ENCODE measurements at regions not wholly inside any gene's neighbourhood (a gene's known extent, or its start where the extent isn't known, plus 50 kb on each side); places are given as distances from the start of the nearest gene placed in this dataset.
"Not testable (repeated sequence)": the region's sequence is repeated elsewhere in the genome, so short reads cannot be mapped to it uniquely, and the experiment has no call there.

DNA sequence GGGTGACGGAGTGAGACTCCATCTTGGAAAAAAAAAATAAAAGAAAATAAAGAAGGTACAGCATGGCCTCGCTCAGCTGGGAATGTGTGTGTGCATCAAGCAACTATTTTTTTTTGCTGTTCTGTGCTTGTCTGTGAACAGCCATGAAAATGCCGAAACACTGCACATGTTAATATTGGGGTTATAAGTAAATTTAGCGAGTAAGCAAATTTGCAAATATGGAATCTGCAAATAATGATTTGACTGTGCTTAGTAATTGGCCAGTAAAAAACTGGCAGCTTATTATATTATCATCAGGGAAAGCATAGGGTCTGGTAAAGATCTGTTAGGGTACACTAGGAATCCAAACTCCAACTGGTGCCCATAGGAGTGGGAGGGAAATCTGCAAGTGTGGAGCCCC lies 278.1 kb upstream of the KLF4 start:
- Histone ChIP-seq H3K9me3 (ENCODE audit: insufficient read depth, low read depth, low read length) (no peaks in the 10 kb centered on the region), H3K4me2 (ENCODE audit: low read depth, low read length, poor library complexity, severe bottlenecking) (no peak overlapping the region), H3K4me1 (ENCODE audit: insufficient read depth, low read length, poor library complexity, severe bottlenecking) (no peaks in the 10 kb centered on the region), H3F3A (ENCODE audit: low read depth) (no peaks in the 10 kb centered on the region), H4K20me1 (ENCODE audit: insufficient read depth, low read length, poor library complexity, severe bottlenecking) (no peaks in the 10 kb centered on the region), H3K4me3 (ENCODE audit: low read length, poor library complexity, severe bottlenecking) (no peak overlapping the region), H2AFZ (ENCODE audit: low read length) (no peak overlapping the region), H3K9ac (ENCODE audit: low read depth, low read length, poor library complexity, severe bottlenecking) (no peak overlapping the region), H3K27me3 (ENCODE audit: insufficient read depth, low read length, poor library complexity, severe bottlenecking) (no peaks in the 10 kb centered on the region), H3K9me2 (replicated peaks; ENCODE audit: low read depth, low read length) (no peaks in the 10 kb centered on the region), H3K36me3 (ENCODE audit: insufficient read depth, low read length) (no peaks in the 10 kb centered on the region), H3K79me2 (ENCODE audit: insufficient read depth, low read length) (no peaks in the 10 kb centered on the region)
- TF ChIP-seq, protein P1, sequence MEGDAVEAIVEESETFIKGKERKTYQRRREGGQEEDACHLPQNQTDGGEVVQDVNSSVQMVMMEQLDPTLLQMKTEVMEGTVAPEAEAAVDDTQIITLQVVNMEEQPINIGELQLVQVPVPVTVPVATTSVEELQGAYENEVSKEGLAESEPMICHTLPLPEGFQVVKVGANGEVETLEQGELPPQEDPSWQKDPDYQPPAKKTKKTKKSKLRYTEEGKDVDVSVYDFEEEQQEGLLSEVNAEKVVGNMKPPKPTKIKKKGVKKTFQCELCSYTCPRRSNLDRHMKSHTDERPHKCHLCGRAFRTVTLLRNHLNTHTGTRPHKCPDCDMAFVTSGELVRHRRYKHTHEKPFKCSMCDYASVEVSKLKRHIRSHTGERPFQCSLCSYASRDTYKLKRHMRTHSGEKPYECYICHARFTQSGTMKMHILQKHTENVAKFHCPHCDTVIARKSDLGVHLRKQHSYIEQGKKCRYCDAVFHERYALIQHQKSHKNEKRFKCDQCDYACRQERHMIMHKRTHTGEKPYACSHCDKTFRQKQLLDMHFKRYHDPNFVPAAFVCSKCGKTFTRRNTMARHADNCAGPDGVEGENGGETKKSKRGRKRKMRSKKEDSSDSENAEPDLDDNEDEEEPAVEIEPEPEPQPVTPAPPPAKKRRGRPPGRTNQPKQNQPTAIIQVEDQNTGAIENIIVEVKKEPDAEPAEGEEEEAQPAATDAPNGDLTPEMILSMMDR (conservative IDR thresholded peaks at IDR 0.05; ENCODE audit: low read length) = no peak
- TF ChIP-seq EZH2phosphoT487 (IDR thresholded peaks at IDR 0.05; ENCODE audit: borderline replicate concordance) = no peak

DNA sequence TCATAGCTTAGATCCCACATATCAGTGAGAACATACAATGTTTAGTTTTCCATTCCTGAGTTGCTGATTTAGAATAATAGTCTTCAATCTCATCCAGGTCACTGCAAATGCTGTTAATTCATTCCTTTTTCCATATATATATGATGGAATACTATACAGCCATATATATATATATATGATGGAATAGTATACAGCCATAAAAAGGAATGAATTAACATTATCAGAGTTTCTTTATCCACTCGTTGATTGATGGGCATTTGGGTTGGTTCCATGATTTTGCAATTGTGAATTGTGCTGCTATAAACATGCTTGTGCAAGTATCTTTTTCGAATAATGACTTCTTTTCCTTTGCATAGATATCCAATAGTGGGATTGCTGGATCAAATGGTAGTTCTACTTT lies 273.9 kb upstream of the KLF4 start:
- H3K4me2 ChIP-seq (ENCODE audit: low read depth, low read length, poor library complexity, severe bottlenecking); H3K79me2 ChIP-seq (ENCODE audit: insufficient read depth, low read length); H3K9ac ChIP-seq (ENCODE audit: low read depth, low read length, poor library complexity, severe bottlenecking); H3K4me1 ChIP-seq (ENCODE audit: insufficient read depth, low read length, poor library complexity, severe bottlenecking); H4K20me1 ChIP-seq (ENCODE audit: insufficient read depth, low read length, poor library complexity, severe bottlenecking); H3K4me3 ChIP-seq (ENCODE audit: low read length, poor library complexity, severe bottlenecking); H2AFZ ChIP-seq (ENCODE audit: low read length); H3F3A ChIP-seq (ENCODE audit: low read depth); H3K27me3 ChIP-seq (ENCODE audit: insufficient read depth, low read length, poor library complexity, severe bottlenecking); H3K9me3 ChIP-seq (ENCODE audit: insufficient read depth, low read depth, low read length); H3K36me3 ChIP-seq (ENCODE audit: insufficient read depth, low read length); H3K9me2 ChIP-seq (replicated peaks; ENCODE audit: low read depth, low read length): not testable (repeated sequence)

DNA sequence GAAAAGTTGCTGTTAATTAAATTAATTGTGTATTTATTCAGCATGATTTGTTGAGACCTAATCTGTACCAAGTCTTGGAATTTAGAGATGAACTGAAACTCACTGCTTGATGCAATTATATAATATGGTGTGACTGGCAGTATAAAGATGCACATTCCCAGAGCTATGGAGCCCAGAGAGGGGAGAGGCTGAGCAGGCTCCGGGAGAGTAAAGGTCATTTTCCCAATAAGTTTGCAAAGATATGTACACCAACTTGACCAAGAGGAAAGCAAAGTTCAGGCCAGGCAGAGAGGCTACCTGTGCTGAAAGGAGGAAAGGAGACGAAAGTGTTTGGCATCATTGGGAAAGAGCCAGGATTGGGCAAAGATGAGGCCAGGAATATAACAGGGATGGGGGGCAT lies 271.7 kb upstream of the KLF4 start:
- H2AFZ ChIP-seq (ENCODE audit: low read length) = no peak overlapping the region
- no peaks in the 10 kb centered on the region for H3K4me1 ChIP-seq (ENCODE audit: insufficient read depth, low read length, poor library complexity, severe bottlenecking)
- H3K4me3 ChIP-seq (ENCODE audit: low read length, poor library complexity, severe bottlenecking) = no peak overlapping the region
- no peak overlapping the region for H3K9ac ChIP-seq (ENCODE audit: low read depth, low read length, poor library complexity, severe bottlenecking)
- TF ChIP-seq, protein P1 (conservative IDR thresholded peaks at IDR 0.05; ENCODE audit: low read length) = no peak
- no peak for TF ChIP-seq EZH2phosphoT487 (IDR thresholded peaks at IDR 0.05; ENCODE audit: borderline replicate concordance)
- no peaks in the 10 kb centered on the region for H3K79me2 ChIP-seq (ENCODE audit: insufficient read depth, low read length)
- no peaks in the 10 kb centered on the region for H4K20me1 ChIP-seq (ENCODE audit: insufficient read depth, low read length, poor library complexity, severe bottlenecking)
- no peaks in the 10 kb centered on the region; the same call in 1 of the 2 replicates for H3K9me3 ChIP-seq (ENCODE audit: insufficient read depth, low read depth, low read length)
- no peaks in the 10 kb centered on the region for H3F3A ChIP-seq (ENCODE audit: low read depth)
- H3K36me3 ChIP-seq (ENCODE audit: insufficient read depth, low read length) = no peaks in the 10 kb centered on the region
- H3K9me2 ChIP-seq (replicated peaks; ENCODE audit: low read depth, low read length) = no peaks in the 10 kb centered on the region
- H3K4me2 ChIP-seq (ENCODE audit: low read depth, low read length, poor library complexity, severe bottlenecking) = no peak overlapping the region
- no peaks in the 10 kb centered on the region for H3K27me3 ChIP-seq (ENCODE audit: insufficient read depth, low read length, poor library complexity, severe bottlenecking)

DNA sequence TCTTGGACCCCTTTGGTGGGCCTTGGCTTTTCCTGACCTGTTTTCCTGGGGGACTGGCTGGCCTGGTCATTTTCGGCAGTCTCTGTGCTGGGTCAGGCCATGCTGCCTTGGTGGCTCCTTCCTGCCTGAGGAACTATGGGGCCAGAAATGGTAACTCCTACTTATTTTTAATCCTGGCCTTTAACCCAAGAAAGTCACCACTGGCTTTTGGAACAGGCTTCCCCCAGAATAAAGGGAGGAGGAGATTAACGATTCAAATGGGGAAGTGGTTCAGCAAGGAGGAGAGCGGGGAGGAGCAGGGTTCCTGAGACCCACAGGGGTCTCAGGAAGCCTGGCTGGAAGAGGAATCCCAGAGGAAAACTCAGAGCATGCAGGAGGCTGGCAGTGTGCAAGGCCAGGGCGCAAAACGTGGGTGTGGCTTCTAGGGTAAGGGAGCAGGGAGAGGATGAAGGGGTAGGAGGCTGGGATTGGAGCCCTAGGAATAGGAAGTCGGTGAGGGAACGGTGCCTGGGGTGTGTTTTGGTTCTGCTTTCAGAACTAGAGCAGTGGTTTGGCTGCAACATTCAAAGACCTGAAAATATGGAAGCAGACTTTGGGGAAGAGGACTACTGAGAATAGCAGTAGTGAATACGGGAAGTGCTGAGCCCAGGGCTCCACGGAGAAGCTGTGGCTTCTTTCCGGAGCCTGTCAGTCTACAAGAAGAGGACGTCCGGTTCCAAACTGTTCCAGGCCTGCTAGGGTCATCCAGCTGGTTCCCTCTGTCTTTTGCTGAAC lies 271.1 kb upstream of the KLF4 start:
- Histone ChIP-seq H3K27me3 (ENCODE audit: insufficient read depth, low read length, poor library complexity, severe bottlenecking) (no peaks in the 10 kb centered on the region), H2AFZ (ENCODE audit: low read length) (no peak overlapping the region)

More for the DNA sequence above, 271.1 kb upstream of the KLF4 start:
- no peaks in the 10 kb centered on the region for H3K4me1 ChIP-seq (ENCODE audit: insufficient read depth, low read length, poor library complexity, severe bottlenecking)
- no peak overlapping the region for H3K9ac ChIP-seq (ENCODE audit: low read depth, low read length, poor library complexity, severe bottlenecking)
- no peak for TF ChIP-seq EZH2phosphoT487 (IDR thresholded peaks at IDR 0.05; ENCODE audit: borderline replicate concordance)
- TF ChIP-seq, protein P1 (conservative IDR thresholded peaks at IDR 0.05; ENCODE audit: low read length) = no peak
- no peaks in the 10 kb centered on the region for H3K9me2 ChIP-seq (replicated peaks; ENCODE audit: low read depth, low read length)
- no peaks in the 10 kb centered on the region for H3F3A ChIP-seq (ENCODE audit: low read depth)
- H3K79me2 ChIP-seq (ENCODE audit: insufficient read depth, low read length) = no peaks in the 10 kb centered on the region
- H3K36me3 ChIP-seq (ENCODE audit: insufficient read depth, low read length) = no peaks in the 10 kb centered on the region
- no peaks in the 10 kb centered on the region; the same call in 1 of the 2 replicates for H3K9me3 ChIP-seq (ENCODE audit: insufficient read depth, low read depth, low read length)
- H3K4me2 ChIP-seq (ENCODE audit: low read depth, low read length, poor library complexity, severe bottlenecking) = no peak overlapping the region
- H3K4me3 ChIP-seq (ENCODE audit: low read length, poor library complexity, severe bottlenecking) = no peak overlapping the region
- H4K20me1 ChIP-seq (ENCODE audit: insufficient read depth, low read length, poor library complexity, severe bottlenecking) = no peaks in the 10 kb centered on the region

All from Loucy (cell line).